GM19463 (cell line): ENCODE measurements at regions not wholly inside any gene's neighbourhood (a gene's known extent, or its start where the extent isn't known, plus 50 kb on each side); places are given as distances from the start of the nearest gene placed in this dataset.
"Not testable (repeated sequence)": the region's sequence is repeated elsewhere in the genome, so short reads cannot be mapped to it uniquely, and the experiment has no call there.

Experiments
- ATAC-seq: cut with Tn5 transposase; IDR thresholded peaks from one replicate; pipeline ENCODE4 v1.9.1; 2021; ENCODE audit warnings: mild to moderate bottlenecking, moderate library complexity; ENCODE audit not compliant: unreplicated experiment

GRCh38 chr12:46942579-46942978, 116.8 kb upstream of the SLC38A4 start:
- ATAC-seq = no peak

DNA sequence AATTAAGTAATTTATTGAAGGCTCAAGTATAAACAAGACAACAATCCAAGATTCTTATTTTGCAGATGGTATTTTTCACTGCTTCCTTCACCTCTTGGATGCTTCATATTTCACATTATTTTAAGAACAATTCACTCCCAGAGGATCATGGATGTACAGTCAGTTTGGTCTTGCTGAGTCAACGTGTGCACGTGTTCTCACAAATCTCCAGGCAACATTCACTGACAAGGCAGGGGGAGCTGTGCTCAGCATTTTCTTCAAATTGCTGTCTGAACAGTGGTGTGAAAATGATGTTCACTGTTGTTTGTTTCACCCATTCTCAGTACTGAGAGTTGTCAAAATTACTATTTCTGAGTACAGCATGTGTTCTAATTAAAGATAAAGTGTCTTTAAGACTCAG, 118.3 kb upstream of the SLC38A4 start:
- ATAC-seq = no peak

DNA sequence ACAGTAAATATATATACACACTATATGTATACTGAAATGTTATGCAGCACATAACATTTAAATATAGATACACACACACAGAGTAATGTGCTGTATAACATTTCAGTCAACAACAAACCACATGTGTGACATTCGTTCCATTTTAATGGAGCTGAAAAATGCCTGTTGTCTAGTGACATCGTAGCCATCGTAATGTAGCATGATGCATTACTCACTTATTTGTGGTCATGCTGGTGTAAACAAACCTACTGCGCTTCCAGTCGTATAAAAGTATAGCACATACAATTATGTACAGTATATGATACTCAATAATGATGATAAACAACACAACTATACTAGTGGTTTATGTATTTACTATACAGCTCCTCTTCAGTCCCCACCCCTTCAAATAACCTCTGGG, 119.0 kb upstream of the SLC38A4 start:
- ATAC-seq = no peak

GRCh38 chr12:46945591-46945990, 119.8 kb upstream of the SLC38A4 start:
- ATAC-seq = no peak

DNA sequence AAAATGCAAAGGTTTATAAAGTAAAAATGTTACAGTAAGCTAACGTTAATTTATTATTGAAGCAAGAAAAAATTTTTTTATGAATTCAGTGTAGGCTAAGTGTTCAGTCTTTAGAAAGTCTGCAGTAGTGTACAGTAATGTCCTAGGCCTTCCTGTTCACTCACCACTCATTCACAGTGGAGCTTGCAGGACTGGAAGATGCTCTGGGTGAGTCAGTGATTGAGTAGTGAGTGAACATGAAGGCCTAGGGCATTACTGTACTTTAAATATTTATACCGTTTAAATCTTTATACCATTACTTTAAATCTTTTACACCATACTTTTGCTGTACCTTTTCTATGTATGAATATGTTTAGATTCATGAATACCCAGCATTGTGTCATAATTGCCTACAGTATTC, 120.3 kb upstream of the SLC38A4 start:
- no peak for ATAC-seq

DNA sequence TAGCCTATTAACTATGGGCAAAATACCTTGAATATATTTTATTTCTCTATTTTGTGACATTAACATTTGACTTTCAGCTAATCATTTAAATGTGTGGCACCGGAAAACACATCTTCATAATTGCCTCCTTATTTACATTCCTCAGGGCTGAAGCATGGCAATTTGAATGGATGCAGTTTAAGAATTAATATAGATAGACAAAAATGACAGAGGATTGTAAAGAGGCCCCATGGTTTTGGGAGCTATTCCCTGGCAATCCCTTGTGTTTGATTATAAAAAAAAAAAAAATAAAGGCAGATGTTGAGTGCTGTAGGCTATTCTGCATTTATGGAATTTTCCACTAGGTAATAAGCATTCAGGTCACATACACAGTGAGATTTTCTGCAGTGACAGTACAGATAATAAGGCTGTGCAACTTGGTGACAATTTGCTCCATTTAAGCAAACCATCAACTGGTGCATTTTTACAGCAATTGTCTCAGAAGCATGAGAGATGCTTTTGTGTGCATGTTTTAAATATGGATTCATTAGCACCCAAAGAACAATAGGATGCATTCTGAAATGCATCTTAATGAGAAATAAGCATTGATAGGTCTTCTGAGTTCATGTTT, 123.2 kb upstream of the SLC38A4 start:
- ATAC-seq = no peak

- no peak for ATAC-seq
These were observed 124.3 kb upstream of the SLC38A4 start for GRCh38 chr12:46950094-46950493.

DNA sequence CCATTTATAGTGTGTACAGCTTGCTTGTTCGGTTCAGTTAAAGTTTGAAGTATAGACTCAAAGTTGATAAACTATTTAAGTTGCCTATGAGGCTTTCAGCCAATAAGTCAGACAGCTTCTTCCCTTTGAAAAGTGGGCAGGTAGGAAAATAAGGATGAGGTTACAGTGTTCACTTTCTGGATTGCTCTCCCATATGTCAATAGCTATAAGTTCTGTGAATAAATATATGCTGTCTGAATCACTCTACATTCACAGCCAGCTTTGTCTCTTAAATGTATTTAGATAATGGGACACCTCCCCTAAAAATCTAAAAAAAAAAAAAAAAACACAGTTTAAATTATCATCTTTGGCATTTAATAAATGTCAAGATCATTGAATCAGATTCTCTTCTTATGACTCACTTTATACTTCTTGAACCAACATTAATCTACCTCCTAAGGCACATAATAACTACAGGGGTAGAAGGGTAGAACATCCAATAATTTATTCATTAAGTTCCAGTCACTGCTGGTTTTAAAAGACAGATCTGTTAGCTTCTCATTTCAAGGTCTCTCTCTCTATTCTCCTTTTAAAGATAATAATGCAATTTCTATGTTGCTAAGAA, 126.4 kb upstream of the PCED1B start:
- ATAC-seq = no peak

DNA sequence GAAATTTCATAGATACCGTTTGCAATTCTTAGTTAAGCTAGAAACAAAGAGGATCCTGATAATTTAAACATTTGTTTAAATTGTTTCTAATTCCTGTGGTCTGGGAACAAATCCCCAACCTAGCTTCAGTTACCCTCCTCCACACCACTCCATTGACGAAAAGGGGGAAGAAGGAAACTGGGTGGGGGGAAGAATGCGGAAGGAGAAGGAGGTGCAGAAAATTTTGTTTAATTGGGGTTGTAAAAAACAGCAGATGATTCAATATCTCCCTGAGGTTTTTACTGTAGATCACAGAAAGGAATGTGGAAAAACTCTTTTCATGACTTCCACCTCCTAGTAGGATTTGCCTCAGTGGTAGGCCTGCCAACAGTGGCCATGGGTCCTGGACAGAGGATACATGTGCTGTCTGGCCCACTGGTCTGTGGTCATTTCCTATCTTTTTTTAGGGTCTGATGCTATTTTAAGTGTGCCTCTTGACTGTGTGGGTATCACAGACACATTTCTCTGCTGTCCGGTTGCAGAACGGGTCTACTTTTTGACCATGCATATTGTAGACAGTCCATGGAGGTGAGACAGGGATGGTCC, 122.9 kb upstream of the PCED1B start:
- ATAC-seq = no peak

DNA sequence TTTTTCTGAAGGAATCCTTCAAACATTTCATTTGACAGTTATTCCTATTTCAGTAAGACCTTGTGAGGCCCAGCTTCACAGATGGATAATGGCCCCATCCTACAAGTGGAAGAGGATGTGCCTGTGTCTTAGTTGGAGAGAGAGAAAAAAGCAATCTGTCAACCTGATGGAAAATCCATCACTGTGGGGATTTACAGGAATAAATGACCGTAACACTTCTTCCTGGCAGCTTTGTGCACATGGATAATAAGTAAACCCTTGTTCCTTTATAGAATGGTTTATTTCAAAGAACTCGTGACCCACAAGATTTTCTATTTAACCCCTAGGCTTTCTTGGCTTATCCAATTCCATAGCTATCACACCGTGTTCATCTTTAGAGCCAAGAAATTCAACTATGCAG, 121.4 kb upstream of the PCED1B start:
- no peak for ATAC-seq

- ATAC-seq = no peak
These were observed 120.7 kb upstream of the PCED1B start for GRCh38 chr12:46958599-46959290.

DNA sequence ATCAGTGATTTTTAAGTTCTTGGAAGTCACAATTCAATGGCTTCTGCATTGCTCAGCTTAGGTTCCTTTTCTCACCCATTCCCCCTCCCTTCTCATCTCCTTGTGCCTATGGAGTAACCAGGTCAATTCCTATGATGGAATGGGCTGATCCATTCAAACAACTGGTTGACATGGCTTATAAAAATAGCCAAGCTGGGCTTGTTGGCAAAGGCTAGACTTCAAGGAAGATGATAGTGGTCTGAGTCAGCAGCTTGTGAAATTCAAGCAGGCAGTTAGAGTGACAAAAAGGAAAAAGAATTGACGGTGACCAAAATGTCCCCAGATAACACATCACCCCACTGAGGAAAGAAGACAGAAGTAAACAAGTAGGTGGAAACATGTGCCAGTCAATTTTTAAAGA, 119.9 kb upstream of the PCED1B start:
- no peak for ATAC-seq

GRCh38 chr12:46960681-46961080, 118.7 kb upstream of the PCED1B start:
- no peak for ATAC-seq

DNA sequence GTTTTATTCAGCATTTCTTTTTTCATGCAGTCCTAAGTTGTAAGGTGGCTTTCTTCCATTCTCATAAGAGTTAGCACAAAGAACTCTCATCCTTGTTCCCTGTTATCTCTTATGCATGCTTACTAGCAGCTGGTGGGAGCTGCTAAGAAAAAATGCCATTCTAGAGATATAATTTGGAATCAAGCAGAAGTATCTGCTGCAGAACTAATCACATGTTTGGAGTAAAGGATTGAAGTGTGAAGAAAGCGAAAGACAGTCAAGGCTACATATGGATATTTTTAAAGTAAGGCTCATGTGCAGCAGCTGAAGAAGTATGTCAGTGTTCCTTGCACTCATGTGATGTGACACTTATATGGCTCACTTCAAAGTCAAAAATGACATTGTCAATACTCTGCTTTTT, 116.2 kb upstream of the PCED1B start:
- no peak for ATAC-seq

DNA sequence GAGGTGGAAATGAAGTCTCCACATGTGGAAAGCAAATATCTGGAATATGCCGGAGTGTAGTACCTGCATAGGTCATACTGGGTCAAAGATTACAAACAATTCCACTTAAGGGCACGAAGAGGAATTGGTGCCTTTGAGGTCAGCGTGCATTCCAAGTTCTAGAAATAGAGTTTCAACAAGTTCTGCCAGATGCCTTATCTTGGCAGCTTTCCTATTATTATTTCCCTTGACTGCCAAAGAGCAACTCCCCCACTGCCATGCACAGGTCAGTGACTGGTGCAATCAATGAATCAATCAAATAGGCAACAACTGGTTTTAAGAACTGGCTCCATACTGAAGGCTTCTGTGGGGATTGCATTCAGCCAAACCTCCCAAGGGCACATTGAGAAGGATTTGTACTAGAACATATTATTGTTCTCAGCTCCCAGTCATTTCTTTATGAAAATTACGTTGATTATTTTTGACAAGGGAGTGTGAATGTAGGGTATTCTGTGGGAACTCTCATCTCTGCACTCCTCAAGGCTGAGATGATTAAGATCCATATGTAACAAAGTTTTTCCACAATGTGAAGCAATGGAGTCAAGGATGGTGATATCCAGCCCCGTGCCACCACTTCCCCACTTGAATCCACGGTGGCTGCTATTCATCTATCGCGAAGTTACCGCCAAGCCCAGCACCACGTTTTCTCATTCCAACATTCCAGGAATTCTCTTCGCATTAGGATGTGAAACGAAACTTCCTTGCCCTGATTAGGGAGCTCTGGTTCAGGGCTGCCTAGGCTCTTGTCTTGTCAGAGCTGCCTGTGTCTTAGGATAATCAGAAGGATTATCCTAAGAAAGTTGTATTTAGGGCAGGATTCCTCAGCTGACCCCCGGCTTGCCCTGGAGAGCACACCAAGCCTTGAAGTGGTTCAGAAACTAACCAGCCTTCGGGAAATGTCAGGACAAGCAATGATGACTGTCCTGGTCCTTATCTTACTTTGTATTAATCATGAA, 115.1 kb upstream of the PCED1B start:
- no peak for ATAC-seq

DNA sequence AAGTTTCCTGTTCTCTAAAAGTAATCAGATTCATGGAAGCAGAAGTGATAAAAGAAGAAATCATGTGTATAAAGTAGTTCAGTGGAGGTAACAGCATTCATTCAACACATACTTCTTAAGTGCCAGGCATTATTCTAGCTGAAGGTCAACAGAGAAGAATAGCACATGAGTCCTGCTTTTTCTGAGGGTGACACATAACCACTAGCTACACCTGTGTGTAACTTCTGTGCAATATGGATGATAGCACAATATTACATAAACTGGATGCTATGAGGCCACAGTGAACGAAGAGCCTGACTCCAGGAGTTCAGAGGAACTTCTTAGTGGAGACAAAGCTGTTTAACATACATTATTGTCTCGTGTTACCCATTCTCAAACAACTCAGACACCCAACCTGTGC, 114.3 kb upstream of the PCED1B start:
- no peak for ATAC-seq

- no peak for ATAC-seq
These were observed 113.5 kb upstream of the PCED1B start for GRCh38 chr12:46965880-46966279.

- ATAC-seq = no peak
These were observed 108.8 kb upstream of the PCED1B start for GRCh38 chr12:46970636-46971035.

DNA sequence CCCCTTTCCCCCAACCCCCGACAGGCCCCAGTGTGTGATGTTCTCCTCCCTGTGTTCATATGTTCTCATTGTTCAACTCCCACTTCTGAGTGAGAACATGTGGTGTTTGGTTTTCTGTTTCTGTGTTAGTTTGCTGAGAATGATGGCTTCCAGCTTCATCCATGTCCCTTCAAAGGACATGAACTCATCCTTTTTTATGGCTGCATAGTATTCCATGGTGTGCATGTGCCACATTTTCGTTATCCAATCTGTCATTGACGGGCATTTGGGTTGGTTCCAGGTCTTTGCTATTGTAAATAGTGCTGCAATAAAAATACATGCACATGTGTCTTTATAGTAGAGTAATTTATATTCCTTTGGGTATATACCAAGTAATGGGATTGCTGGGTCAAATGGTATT, 105.5 kb upstream of the PCED1B start:
- not testable (repeated sequence) for ATAC-seq

DNA sequence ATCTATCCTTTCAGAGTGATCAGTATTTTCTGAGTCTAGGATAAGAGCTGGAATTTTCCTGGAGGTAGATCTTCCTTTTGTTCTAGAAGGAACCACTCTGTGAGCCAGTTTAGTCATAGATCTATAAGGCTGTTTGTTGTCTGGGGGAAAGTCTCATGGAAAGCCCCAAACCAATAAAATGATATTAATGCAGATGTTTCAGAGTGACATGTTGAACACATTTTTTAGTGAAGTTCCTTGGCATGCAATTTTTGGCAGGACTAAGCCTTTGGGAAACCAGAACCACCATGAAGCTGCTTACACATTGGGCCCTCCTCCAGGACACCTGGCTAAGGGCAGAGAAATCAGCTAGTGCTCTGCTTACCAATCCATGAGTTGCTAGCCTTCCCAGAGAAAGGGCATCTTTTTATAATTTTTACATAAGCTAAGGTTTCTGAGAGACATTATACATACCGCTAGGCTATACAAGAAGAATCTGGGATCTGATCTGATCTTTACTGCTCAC, 101.5 kb upstream of the PCED1B start:
- ATAC-seq = no peak

- ATAC-seq = no peak
These were observed 97.8 kb upstream of the PCED1B start for GRCh38 chr12:46981622-46982021.
